ENCODE measurements at regions not wholly inside any gene's neighbourhood (a gene's known extent, or its start where the extent isn't known, plus 50 kb on each side); places are given as distances from the start of the nearest gene placed in this dataset.

GRCh38 chr9:134970198-134970597, 52.5 kb upstream of the FCN1 start:
- 48% methylated on average over 6 of the region's 6 CpGs for WGBS (ENCODE audit: insufficient coverage, insufficient replicate concordance, low lambda C conversion rate, missing lambda C conversion rate)
- Histone ChIP-seq H2AFZ (ENCODE audit: control insufficient read depth, low read depth, low read length) (no peak overlapping the region), H3K27ac (ENCODE audit: control insufficient read depth, insufficient read depth) (no peak overlapping the region), H3K36me3 (ENCODE audit: control insufficient read depth in 2 of 2, insufficient read depth in 2 of 2, low read length in 1 of 2) (no peaks in the 10 kb centered on the region), H3K4me2 (ENCODE audit: control insufficient read depth, insufficient read depth) (no peak overlapping the region), H4K20me1 (ENCODE audit: control insufficient read depth, insufficient read depth) (no peaks in the 10 kb centered on the region), H3K27me3 (replicated peaks in 1 of 2; ENCODE audit: control insufficient read depth in 2 of 2, insufficient read depth in 2 of 2, low read length in 1 of 2) (no peaks in the 10 kb centered on the region; a peak in 2 of 4 replicates), H3K4me3 (no peak overlapping the region), H3K79me2 (ENCODE audit: control insufficient read depth, insufficient read depth, low read length) (no peaks in the 10 kb centered on the region), H3K9ac (ENCODE audit: control insufficient read depth, insufficient read depth, low read length) (no peak overlapping the region), H3K9me3 (replicated peaks; ENCODE audit: control insufficient read depth, insufficient read depth, low read length) (no peaks in the 10 kb centered on the region), H3K4me1 (ENCODE audit: control insufficient read depth, insufficient read depth, low read length) (no peaks in the 10 kb centered on the region)
- TF ChIP-seq ZNF24 (IDR thresholded peaks at IDR 0.05) (peak; percentile 89), ZZZ3 (IDR thresholded peaks at IDR 0.05; ENCODE audit: control insufficient read depth, insufficient read length, low read depth) (no peak)
- ChIA-PET POLR2A (no interaction called here), SMC1A (ENCODE audit: uncharacterized antibody, unreplicated experiment) (no interaction called here), CTCF (no interaction called here), RAD21 (ENCODE audit: unreplicated experiment) (no interaction called here)
- intact Hi-C loops (cut with micrococcal nuclease; ENCODE audit: unreplicated experiment) (no loop called here), in situ Hi-C loops (cut with MboI) (no loop called here)
- FAIRE-seq: no peak
- no TSS peak for BruUV-seq (replicated peaks)
- no peak for DNase-seq (ENCODE audit: low read depth, low spot score)
- no peak for ATAC-seq

GRCh38 chr9:134970719-134971118, 53.0 kb upstream of the FCN1 start:
- Histone ChIP-seq H3K27me3 (replicated peaks in 1 of 2; ENCODE audit: control insufficient read depth in 2 of 2, insufficient read depth in 2 of 2, low read length in 1 of 2) (no peaks in the 10 kb centered on the region; a peak in 2 of 4 replicates), H3K4me1 (ENCODE audit: control insufficient read depth, insufficient read depth, low read length) (no peaks in the 10 kb centered on the region), H3K79me2 (ENCODE audit: control insufficient read depth, insufficient read depth, low read length) (no peaks in the 10 kb centered on the region), H3K27ac (ENCODE audit: control insufficient read depth, insufficient read depth) (no peak overlapping the region), H3K9me3 (replicated peaks; ENCODE audit: control insufficient read depth, insufficient read depth, low read length) (no peaks in the 10 kb centered on the region), H4K20me1 (ENCODE audit: control insufficient read depth, insufficient read depth) (no peaks in the 10 kb centered on the region), H3K9ac (ENCODE audit: control insufficient read depth, insufficient read depth, low read length) (no peak overlapping the region), H3K4me2 (ENCODE audit: control insufficient read depth, insufficient read depth) (no peak overlapping the region), H3K4me3 (no peak overlapping the region), H2AFZ (ENCODE audit: control insufficient read depth, low read depth, low read length) (no peak overlapping the region), H3K36me3 (ENCODE audit: control insufficient read depth in 2 of 2, insufficient read depth in 2 of 2, low read length in 1 of 2) (no peaks in the 10 kb centered on the region)
- intact Hi-C loops (cut with micrococcal nuclease; ENCODE audit: unreplicated experiment): no loop called here
- WGBS (ENCODE audit: insufficient coverage, insufficient replicate concordance, low lambda C conversion rate, missing lambda C conversion rate): 38% methylated on average over 7 of the region's 7 CpGs
- in situ Hi-C loops (cut with MboI): no loop called here
- ChIA-PET RAD21 (ENCODE audit: unreplicated experiment) (no interaction called here), POLR2A (no interaction called here), CTCF (no interaction called here), SMC1A (ENCODE audit: uncharacterized antibody, unreplicated experiment) (interaction anchor here (0.6 kb wide), 1 partner anchor 110 kb away, joined by 3 read pairs; no protein-coding TSS in a partner anchor)
- FAIRE-seq (no peak), ATAC-seq (no peak), DNase-seq (ENCODE audit: low read depth, low spot score) (no peak)
- BruUV-seq (replicated peaks): no TSS peak
- TF ChIP-seq STAT3 (IDR thresholded peaks at IDR 0.05; ENCODE audit: low read depth, low read length) (no peak), HSF1 (IDR thresholded peaks at IDR 0.05; ENCODE audit: low read depth, low read length) (no peak)
